SK-N-SH treated with all-trans-retinoic acid at 6 μM for 48 hours (cell line): ENCODE measurements at regions not wholly inside any gene's neighbourhood (a gene's known extent, or its start where the extent isn't known, plus 50 kb on each side); places are given as distances from the start of the nearest gene placed in this dataset.

ENCODE experiments used
- ATAC-seq: fragments of 200-7000 bp; cut with Tn5 transposase; 3 replicates; pipeline ENCODE4 v1.9.1; 2020; ENCODE audit warnings: mild to moderate bottlenecking, moderate library complexity
- CSDC2 ChIP-seq: fragments of 250-450 bp; sonication (Bioruptor Pico); IDR thresholded peaks from 2 replicates; pipeline ENCODE4 v1.5.0; 2020; ENCODE audit warnings: mild to moderate bottlenecking, moderate library complexity
- ESRRG ChIP-seq: fragments of 250-450 bp; sonication (Bioruptor Pico); IDR thresholded peaks from 2 replicates; pipeline ENCODE4 v1.6.1; 2021; ENCODE audit warnings: mild to moderate bottlenecking
- GLIS3 ChIP-seq: fragments of 250-450 bp; sonication (Bioruptor Pico); IDR thresholded peaks from 2 replicates; pipeline ENCODE4 v1.5.0; 2020; ENCODE audit warnings: mild to moderate bottlenecking, moderate library complexity
- ISL1 ChIP-seq: fragments of 250-450 bp; sonication (Bioruptor Pico); IDR thresholded peaks from 2 replicates; pipeline ENCODE4 v2.1.2; 2022; ENCODE audit warnings: mild to moderate bottlenecking, moderate library complexity
- OSR1 ChIP-seq: fragments of 250-450 bp; sonication (Bioruptor Pico); IDR thresholded peaks from 2 replicates; pipeline ENCODE4 v1.8.0; 2022; ENCODE audit warnings: moderate library complexity, mild to moderate bottlenecking, inconsistent platforms
- PPARA ChIP-seq: fragments of 250-450 bp; sonication (Bioruptor Pico); IDR thresholded peaks from 2 replicates; pipeline ENCODE4 v1.5.0; 2020; ENCODE audit warnings: mild to moderate bottlenecking, borderline replicate concordance
- RARB ChIP-seq: fragments of 250-450 bp; sonication (Bioruptor Pico); IDR thresholded peaks from 2 replicates; pipeline ENCODE4 v1.8.0; 2021; ENCODE audit warnings: mild to moderate bottlenecking, moderate library complexity
- SNAI2 ChIP-seq: fragments of 250-450 bp; sonication (Bioruptor Pico); IDR thresholded peaks from 2 replicates; pipeline ENCODE4 v1.5.0; 2020; ENCODE audit warnings: mild to moderate bottlenecking, moderate library complexity
- TCF4 ChIP-seq: fragments of 250-450 bp; sonication (Bioruptor Pico); IDR thresholded peaks from 2 replicates; pipeline ENCODE4 v1.8.0; 2021; ENCODE audit warnings: mild to moderate bottlenecking, moderate library complexity, borderline replicate concordance
- TOX ChIP-seq: fragments of 250-450 bp; sonication (Bioruptor Pico); IDR thresholded peaks from 2 replicates; pipeline ENCODE4 v1.8.0; 2021; ENCODE audit warnings: mild to moderate bottlenecking, moderate library complexity, borderline replicate concordance
- ZC3H10 ChIP-seq: fragments of 250-450 bp; sonication (Bioruptor Pico); IDR thresholded peaks from 2 replicates; pipeline ENCODE4 v1.5.1; 2021; ENCODE audit warnings: mild to moderate bottlenecking, moderate library complexity
- ZFP3 ChIP-seq: fragments of 250-450 bp; sonication (Bioruptor Pico); IDR thresholded peaks from 2 replicates; pipeline ENCODE4 v1.5.0; 2020; ENCODE audit warnings: mild to moderate bottlenecking, moderate library complexity
- ZFP30 ChIP-seq: fragments of 450-650 bp; formaldehyde crosslinking; IDR thresholded peaks from 2 replicates; pipeline ENCODE4 v1.5.0; 2022; ENCODE audit warnings: mild to moderate bottlenecking, moderate library complexity
- ZNF565 ChIP-seq: fragments of 450-650 bp; formaldehyde crosslinking; conservative IDR thresholded peaks from 2 replicates; pipeline ENCODE4 v1.5.0; 2020; ENCODE audit warnings: low read depth, mild to moderate bottlenecking, moderate library complexity
- ZNF70 ChIP-seq: fragments of 450-650 bp; formaldehyde crosslinking; IDR thresholded peaks from 2 replicates; pipeline ENCODE4 v1.5.0; 2020; ENCODE audit warnings: mild to moderate bottlenecking, moderate library complexity
- ZNF8 ChIP-seq: fragments of 450-650 bp; formaldehyde crosslinking; IDR thresholded peaks from 2 replicates; pipeline ENCODE4 v1.5.0; 2020; ENCODE audit warnings: mild to moderate bottlenecking, moderate library complexity
- TF ChIP-seq, protein P1 (sequence below): fragments of 250-450 bp; sonication (Bioruptor Pico); IDR thresholded peaks from 2 replicates; pipeline ENCODE4 v1.5.1; 2021; ENCODE audit warnings: mild to moderate bottlenecking, moderate library complexity
- TF ChIP-seq, protein P2 (sequence below): fragments of 250-450 bp; sonication (Bioruptor Pico); IDR thresholded peaks from 2 replicates; pipeline ENCODE4 v1.8.0; 2021; ENCODE audit warnings: low read depth, mild to moderate bottlenecking, moderate library complexity, borderline replicate concordance
- TF ChIP-seq, protein P3 (sequence below): fragments of 250-450 bp; sonication (Bioruptor Pico); IDR thresholded peaks from 2 replicates; pipeline ENCODE4 v1.5.1; 2020; ENCODE audit warnings: low read depth, mild to moderate bottlenecking, moderate library complexity
- TF ChIP-seq, protein P4 (sequence below): fragments of 250-450 bp; sonication (Bioruptor Pico); IDR thresholded peaks from 2 replicates; pipeline ENCODE4 v1.8.0; 2020; ENCODE audit warnings: mild to moderate bottlenecking, moderate library complexity, borderline replicate concordance
- TF ChIP-seq, protein P5 (sequence below): fragments of 250-450 bp; sonication (Bioruptor Pico); IDR thresholded peaks from 2 replicates; pipeline ENCODE4 v1.5.0; 2020; ENCODE audit warnings: mild to moderate bottlenecking, moderate library complexity

DNA sequence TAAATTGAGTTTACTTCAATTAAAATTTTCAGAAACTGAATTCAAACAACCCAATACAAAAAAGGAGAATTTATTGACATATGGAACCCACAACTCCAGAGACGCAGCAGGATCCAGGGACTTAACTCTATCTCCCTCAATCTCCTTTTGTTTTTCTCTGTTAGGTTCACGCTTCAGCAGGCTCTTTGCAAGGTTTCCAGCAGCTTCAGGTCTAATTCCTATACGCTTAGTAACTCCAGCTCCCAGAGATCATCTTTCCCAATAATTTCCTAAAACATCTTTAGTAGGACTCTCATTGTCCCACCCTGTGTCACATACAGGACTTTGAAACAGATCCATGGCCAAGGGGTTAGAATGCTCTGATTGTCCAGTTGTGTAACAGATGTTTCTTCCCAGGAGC is 175.2 kb downstream of the RMST start:
- TF ChIP-seq OSR1 (CRISPR knock-in tag) (no peak), ZFP30 (CRISPR knock-in tag) (no peak), ZNF565 (CRISPR knock-in tag) (no peak), ZFP3 (CRISPR knock-in tag) (no peak), RARB (no peak), TOX (CRISPR knock-in tag) (no peak), PPARA (no peak)
- TF ChIP-seq, protein P1, sequence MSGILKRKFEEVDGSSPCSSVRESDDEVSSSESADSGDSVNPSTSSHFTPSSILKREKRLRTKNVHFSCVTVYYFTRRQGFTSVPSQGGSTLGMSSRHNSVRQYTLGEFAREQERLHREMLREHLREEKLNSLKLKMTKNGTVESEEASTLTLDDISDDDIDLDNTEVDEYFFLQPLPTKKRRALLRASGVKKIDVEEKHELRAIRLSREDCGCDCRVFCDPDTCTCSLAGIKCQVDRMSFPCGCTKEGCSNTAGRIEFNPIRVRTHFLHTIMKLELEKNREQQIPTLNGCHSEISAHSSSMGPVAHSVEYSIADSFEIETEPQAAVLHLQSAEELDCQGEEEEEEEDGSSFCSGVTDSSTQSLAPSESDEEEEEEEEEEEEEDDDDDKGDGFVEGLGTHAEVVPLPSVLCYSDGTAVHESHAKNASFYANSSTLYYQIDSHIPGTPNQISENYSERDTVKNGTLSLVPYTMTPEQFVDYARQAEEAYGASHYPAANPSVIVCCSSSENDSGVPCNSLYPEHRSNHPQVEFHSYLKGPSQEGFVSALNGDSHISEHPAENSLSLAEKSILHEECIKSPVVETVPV: no peak
- TF ChIP-seq, protein P2, sequence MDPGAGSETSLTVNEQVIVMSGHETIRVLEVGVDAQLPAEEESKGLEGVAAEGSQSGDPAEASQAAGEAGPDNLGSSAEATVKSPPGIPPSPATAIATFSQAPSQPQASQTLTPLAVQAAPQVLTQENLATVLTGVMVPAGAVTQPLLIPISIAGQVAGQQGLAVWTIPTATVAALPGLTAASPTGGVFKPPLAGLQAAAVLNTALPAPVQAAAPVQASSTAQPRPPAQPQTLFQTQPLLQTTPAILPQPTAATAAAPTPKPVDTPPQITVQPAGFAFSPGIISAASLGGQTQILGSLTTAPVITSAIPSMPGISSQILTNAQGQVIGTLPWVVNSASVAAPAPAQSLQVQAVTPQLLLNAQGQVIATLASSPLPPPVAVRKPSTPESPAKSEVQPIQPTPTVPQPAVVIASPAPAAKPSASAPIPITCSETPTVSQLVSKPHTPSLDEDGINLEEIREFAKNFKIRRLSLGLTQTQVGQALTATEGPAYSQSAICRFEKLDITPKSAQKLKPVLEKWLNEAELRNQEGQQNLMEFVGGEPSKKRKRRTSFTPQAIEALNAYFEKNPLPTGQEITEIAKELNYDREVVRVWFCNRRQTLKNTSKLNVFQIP (CRISPR knock-in tag): no peak
- TF ChIP-seq, protein P3, sequence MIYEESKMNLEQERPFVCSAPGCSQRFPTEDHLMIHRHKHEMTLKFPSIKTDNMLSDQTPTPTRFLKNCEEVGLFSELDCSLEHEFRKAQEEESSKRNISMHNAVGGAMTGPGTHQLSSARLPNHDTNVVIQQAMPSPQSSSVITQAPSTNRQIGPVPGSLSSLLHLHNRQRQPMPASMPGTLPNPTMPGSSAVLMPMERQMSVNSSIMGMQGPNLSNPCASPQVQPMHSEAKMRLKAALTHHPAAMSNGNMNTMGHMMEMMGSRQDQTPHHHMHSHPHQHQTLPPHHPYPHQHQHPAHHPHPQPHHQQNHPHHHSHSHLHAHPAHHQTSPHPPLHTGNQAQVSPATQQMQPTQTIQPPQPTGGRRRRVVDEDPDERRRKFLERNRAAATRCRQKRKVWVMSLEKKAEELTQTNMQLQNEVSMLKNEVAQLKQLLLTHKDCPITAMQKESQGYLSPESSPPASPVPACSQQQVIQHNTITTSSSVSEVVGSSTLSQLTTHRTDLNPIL: no peak
- TF ChIP-seq, protein P4, sequence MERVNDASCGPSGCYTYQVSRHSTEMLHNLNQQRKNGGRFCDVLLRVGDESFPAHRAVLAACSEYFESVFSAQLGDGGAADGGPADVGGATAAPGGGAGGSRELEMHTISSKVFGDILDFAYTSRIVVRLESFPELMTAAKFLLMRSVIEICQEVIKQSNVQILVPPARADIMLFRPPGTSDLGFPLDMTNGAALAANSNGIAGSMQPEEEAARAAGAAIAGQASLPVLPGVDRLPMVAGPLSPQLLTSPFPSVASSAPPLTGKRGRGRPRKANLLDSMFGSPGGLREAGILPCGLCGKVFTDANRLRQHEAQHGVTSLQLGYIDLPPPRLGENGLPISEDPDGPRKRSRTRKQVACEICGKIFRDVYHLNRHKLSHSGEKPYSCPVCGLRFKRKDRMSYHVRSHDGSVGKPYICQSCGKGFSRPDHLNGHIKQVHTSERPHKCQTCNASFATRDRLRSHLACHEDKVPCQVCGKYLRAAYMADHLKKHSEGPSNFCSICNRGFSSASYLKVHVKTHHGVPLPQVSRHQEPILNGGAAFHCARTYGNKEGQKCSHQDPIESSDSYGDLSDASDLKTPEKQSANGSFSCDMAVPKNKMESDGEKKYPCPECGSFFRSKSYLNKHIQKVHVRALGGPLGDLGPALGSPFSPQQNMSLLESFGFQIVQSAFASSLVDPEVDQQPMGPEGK (CRISPR knock-in tag): no peak

DNA sequence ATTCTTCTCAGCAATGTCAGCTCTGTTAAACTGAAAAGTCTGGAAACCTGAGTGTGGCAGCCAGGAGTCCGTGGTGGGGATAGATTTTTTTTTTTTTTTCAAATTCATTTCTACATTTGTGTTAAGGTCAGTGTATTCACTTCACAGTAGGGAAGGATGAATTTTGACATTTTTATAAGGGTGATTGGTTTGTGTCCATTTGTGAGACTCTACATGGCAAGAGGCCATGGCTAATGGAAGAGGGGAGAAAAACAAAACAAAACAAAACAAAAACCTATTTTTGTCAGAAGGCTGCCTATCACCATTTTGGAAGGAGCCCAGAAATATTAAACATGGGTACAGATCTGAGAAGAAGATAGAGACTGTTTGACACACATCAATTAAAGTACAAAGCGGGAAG is 176.1 kb downstream of the RMST start:
- ATAC-seq: no peak
- TF ChIP-seq ESRRG (CRISPR knock-in tag): no peak
- no peak for TF ChIP-seq ZNF565 (CRISPR knock-in tag)
- TF ChIP-seq SNAI2: no peak
- no peak for TF ChIP-seq OSR1 (CRISPR knock-in tag)
- TF ChIP-seq, protein P5, sequence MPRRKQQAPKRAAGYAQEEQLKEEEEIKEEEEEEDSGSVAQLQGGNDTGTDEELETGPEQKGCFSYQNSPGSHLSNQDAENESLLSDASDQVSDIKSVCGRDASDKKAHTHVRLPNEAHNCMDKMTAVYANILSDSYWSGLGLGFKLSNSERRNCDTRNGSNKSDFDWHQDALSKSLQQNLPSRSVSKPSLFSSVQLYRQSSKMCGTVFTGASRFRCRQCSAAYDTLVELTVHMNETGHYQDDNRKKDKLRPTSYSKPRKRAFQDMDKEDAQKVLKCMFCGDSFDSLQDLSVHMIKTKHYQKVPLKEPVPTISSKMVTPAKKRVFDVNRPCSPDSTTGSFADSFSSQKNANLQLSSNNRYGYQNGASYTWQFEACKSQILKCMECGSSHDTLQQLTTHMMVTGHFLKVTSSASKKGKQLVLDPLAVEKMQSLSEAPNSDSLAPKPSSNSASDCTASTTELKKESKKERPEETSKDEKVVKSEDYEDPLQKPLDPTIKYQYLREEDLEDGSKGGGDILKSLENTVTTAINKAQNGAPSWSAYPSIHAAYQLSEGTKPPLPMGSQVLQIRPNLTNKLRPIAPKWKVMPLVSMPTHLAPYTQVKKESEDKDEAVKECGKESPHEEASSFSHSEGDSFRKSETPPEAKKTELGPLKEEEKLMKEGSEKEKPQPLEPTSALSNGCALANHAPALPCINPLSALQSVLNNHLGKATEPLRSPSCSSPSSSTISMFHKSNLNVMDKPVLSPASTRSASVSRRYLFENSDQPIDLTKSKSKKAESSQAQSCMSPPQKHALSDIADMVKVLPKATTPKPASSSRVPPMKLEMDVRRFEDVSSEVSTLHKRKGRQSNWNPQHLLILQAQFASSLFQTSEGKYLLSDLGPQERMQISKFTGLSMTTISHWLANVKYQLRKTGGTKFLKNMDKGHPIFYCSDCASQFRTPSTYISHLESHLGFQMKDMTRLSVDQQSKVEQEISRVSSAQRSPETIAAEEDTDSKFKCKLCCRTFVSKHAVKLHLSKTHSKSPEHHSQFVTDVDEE (CRISPR knock-in tag): no peak
- no peak for TF ChIP-seq GLIS3 (CRISPR knock-in tag)
- TF ChIP-seq ZC3H10: no peak
- TF ChIP-seq, protein P4 (CRISPR knock-in tag): no peak
- no peak for TF ChIP-seq ZNF8 (CRISPR knock-in tag)
- TF ChIP-seq TCF4 (CRISPR knock-in tag): no peak
- TF ChIP-seq, all 23 proteins: peak for 0

More for the DNA sequence above, 175.2 kb downstream of the RMST start:
- ATAC-seq: no peak

DNA sequence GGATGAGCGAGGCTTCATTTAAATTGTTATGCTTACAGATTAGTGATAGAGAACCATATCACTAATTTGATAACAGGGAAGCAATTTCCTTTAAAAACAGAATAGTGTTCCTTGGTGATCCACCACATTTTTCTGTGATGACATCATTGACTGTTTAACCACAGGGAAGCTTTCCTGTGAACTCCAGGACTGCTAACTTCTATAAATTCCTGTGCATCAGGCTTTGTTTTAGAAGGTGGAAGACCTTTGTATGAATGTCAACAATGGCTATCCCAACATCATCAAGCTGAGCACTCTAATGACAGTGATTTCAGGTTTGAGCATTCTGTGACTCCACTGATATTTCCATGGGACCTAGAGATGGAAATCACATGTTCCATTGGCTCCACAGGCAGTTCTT is 177.1 kb downstream of the RMST start:
- TF ChIP-seq CSDC2 (CRISPR knock-in tag) (no peak), ZNF70 (CRISPR knock-in tag) (no peak), SNAI2 (no peak), OSR1 (CRISPR knock-in tag) (no peak), ISL1 (no peak), ZNF8 (CRISPR knock-in tag) (no peak), ZFP30 (CRISPR knock-in tag) (no peak)
- TF ChIP-seq, protein P5 (CRISPR knock-in tag): no peak
- TF ChIP-seq, protein P1: no peak
- TF ChIP-seq, protein P2 (CRISPR knock-in tag): no peak
- ATAC-seq: no peak
